HG03354 (cell line): ENCODE measurements at regions not wholly inside any gene's neighbourhood (a gene's known extent, or its start where the extent isn't known, plus 50 kb on each side); places are given as distances from the start of the nearest gene placed in this dataset.
"Not testable (repeated sequence)": the region's sequence is repeated elsewhere in the genome, so short reads cannot be mapped to it uniquely, and the experiment has no call there.

Experiments
- ATAC-seq: cut with Tn5 transposase; IDR thresholded peaks from one replicate; pipeline ENCODE4 v1.9.1; 2021; ENCODE audit warnings: mild to moderate bottlenecking; ENCODE audit not compliant: unreplicated experiment, poor library complexity, severe bottlenecking

GRCh38 chr6:99668036-99668705, 61.5 kb downstream of the PRDM13 start:
- no peak for ATAC-seq

- no peak for ATAC-seq
These were observed 83.5 kb downstream of the PRDM13 start for GRCh38 chr6:99689916-99690685.

- ATAC-seq = not testable (repeated sequence)
These were observed 95.7 kb downstream of the PRDM13 start for GRCh38 chr6:99702287-99702686.

GRCh38 chr6:99709062-99709461, 102.4 kb downstream of the PRDM13 start:
- no peak for ATAC-seq

GRCh38 chr6:99711302-99711701, 104.7 kb downstream of the PRDM13 start:
- ATAC-seq = no peak

GRCh38 chr6:99711925-99712324, 105.3 kb downstream of the PRDM13 start:
- no peak for ATAC-seq

- ATAC-seq = no peak
These were observed 105.9 kb downstream of the PRDM13 start for GRCh38 chr6:99712519-99712918.

GRCh38 chr6:99722043-99722442, 115.4 kb downstream of the PRDM13 start:
- not testable (repeated sequence) for ATAC-seq

GRCh38 chr6:99730237-99730636, 123.6 kb downstream of the PRDM13 start:
- not testable (repeated sequence) for ATAC-seq

GRCh38 chr6:99736302-99736701, 129.7 kb downstream of the PRDM13 start:
- no peak for ATAC-seq

GRCh38 chr6:99739526-99739925, 132.9 kb downstream of the PRDM13 start:
- ATAC-seq = no peak

- ATAC-seq = no peak
These were observed 134.5 kb downstream of the PRDM13 start for GRCh38 chr6:99741092-99741491.

- no peak for ATAC-seq
These were observed 137.0 kb downstream of the PRDM13 start for GRCh38 chr6:99743647-99744046.

GRCh38 chr6:99745651-99746050, 139.0 kb downstream of the PRDM13 start:
- no peak for ATAC-seq

GRCh38 chr6:99746261-99746895, 139.7 kb downstream of the PRDM13 start:
- ATAC-seq = peak; percentile 95

GRCh38 chr6:99761711-99762110, 155.1 kb downstream of the PRDM13 start:
- no peak for ATAC-seq

- ATAC-seq = no peak
These were observed 161.5 kb downstream of the PRDM13 start for GRCh38 chr6:99768166-99768565.

- no peak for ATAC-seq
These were observed 173.3 kb downstream of the PRDM13 start for GRCh38 chr6:99779631-99780555.

- ATAC-seq = no peak
These were observed 173.9 kb downstream of the PRDM13 start for GRCh38 chr6:99780556-99780885.

GRCh38 chr6:99789767-99790166, 183.1 kb downstream of the PRDM13 start:
- ATAC-seq = no peak
